Fibroblast of skin of right biceps (primary cell): ENCODE measurements at regions not wholly inside any gene's neighbourhood (a gene's known extent, or its start where the extent isn't known, plus 50 kb on each side); places are given as distances from the start of the nearest gene placed in this dataset.
"Not testable (repeated sequence)": the region's sequence is repeated elsewhere in the genome, so short reads cannot be mapped to it uniquely, and the experiment has no call there.

Source experiments
- DNase-seq: peaks from one replicate; pipeline ENCODE4 v3.0.0-alpha.2; 2013

DNA sequence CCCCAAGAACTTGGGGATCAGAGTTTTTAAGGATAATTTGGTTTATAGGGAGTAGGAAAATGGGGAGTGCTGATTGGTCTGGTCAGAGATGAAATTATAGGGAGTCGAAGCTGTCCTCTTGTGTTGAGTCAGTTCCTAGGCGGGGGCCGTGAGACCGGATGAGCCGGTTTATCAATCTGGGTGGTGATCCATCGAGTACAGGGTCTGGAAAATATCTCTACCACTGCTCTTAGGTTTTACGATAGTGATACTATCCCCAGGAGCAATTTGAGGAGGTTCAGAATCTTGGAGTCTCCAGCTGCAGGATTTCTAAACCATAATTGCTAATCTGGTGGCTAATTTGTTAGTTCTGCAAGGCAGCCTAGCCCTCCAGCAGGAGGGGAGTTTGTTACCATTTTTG is 403.4 kb downstream of the CDH11 start:
- DNase-seq = no peak

GRCh38 chr16:64717871-64718270 is 404.0 kb downstream of the CDH11 start:
- no peak for DNase-seq

- no peak for DNase-seq
Observed at GRCh38 chr16:64715624-64716023, 406.2 kb downstream of the CDH11 start.

DNA sequence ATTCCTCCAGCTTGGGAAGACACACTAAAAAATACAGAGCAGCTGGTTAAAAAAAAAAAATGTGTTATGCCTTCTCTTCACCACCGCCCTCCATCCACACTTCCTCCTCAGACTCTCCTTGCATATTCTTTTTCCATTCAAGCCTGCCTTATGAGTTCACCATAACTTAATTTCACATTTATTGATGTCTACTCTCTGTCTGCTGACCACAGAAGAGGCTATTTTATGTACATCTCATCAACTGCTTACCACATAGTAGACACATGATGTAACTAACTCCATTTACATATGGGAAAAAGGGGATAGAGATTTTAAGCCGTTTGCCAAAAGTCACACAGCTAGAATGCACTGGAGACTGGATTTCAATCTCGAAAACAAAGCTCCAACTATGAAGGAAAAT is 409.8 kb downstream of the CDH11 start:
- peak; percentile 80 for DNase-seq

- DNase-seq = no peak
Observed at GRCh38 chr16:64711596-64711995, 410.3 kb downstream of the CDH11 start.

GRCh38 chr16:64711026-64711425 is 410.8 kb downstream of the CDH11 start:
- peak; percentile 93 for DNase-seq

GRCh38 chr16:64705443-64705842 is 416.4 kb downstream of the CDH11 start:
- DNase-seq = peak; percentile 87

DNA sequence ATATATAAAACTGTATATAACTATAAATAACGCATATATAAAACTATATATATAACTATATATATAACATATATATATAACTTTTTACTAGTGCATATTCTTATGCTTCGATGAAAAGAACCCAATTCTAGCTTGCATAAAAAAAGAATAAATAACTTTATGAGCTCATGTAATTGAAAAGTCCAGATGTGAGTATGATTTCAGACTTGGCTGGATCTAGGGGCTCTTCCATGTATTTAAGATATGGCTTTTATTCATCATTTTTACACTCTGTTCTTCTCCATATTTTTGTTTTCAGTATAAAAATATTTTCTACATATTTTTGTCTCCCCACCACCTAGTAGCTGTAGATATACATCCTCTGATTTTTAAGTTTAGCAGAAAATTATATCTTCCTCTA is 417.5 kb downstream of the CDH11 start:
- no peak for DNase-seq

- DNase-seq = no peak
Observed at GRCh38 chr16:64702415-64702814, 419.4 kb downstream of the CDH11 start.

- no peak for DNase-seq
Observed at GRCh38 chr16:64700628-64701027, 421.2 kb downstream of the CDH11 start.

DNA sequence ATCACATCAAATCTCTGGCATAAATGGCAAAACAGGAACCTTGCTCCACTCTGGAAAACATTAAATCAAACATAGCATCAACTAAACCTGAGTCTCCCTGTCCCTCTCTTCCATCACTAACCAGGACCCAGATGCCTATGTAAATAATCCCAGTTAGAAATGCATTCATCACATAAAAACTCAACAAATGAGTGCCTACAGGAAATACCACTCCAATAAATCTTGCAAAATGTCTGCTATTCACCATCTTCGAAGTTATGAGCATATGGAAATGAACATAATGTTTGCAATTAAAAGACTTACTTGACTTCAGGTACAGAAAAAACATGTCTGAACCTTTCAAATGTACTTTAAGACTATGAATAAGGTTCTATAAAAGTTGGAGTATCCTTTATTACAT is 425.0 kb downstream of the CDH11 start:
- peak; percentile 40 for DNase-seq

- peak; percentile 2 for DNase-seq
Observed at GRCh38 chr16:64695684-64696083, 426.2 kb downstream of the CDH11 start.

DNA sequence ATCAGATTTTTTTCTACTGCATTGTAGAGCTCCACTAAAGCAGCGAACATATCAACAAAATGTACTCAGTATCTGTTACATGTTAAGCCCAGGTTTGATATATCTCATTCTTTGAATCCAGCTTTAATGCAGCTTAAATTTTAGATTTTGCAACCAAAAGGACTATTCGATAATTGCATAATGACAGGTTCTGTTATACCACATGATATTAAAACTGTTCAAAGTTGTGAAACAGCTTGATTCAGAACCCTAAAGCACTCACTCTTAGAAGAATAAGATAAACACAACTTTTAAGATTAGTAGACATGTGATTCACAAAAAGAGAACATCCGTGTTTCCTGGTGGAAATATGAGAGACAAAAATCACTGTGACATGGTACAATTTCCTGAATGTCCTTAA is 427.9 kb downstream of the CDH11 start:
- peak; percentile 18 for DNase-seq

- DNase-seq = peak; percentile 31
Observed at GRCh38 chr16:64687786-64688185, 434.1 kb downstream of the CDH11 start.

- no peak for DNase-seq
Observed at GRCh38 chr16:64687123-64687522, 434.7 kb downstream of the CDH11 start.

DNA sequence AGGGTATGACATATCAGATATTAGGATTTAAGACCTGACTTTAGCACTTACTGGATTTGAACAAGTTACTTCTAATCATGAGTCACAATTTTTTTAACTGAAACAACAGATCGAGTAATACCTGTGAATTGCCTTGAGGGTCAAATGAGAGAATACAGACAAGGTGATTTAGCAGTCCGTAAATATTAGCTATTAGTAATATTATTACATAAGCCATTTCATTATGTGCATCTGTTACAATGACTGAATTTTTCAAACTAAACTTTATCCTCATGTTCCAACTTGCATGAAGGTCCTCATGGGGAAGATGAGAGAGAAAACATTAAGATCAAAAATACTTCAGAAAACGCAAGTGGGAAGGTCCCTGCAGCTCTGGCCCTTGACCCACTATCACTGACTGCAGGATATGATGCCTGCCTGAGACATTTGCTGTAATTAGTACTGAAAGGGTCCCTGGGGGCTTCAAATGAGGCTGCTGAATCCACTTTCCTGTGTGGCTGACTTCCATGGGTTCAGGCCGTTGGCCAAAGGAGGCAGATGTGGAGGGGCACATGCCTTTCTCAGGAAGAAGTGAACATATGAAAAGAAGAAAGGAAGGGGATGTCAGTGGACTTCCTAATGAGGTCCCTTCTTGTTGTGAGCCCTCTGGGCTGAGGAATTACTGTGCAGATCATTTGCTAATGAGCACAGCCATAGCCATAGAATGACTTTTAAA is 441.7 kb downstream of the CDH11 start:
- DNase-seq = no peak

DNA sequence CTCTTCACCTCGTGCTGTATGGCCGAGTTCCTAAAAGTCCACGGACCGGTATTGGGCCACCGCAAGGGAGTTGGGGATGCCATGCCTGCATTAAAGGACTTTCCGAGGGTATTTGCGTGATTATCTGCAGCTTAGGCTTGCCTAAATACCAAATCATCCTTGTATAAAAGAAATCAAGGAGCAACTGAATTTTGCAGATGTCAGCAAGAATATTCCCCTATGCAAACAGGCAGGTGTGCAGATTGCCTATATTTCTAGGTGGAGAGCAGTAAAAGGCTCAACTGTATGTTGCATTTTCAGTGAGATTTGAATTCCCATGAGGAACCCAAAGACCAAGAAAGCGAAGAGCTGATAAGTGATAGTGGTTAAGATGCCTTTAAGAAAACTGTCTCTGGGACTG is 452.3 kb downstream of the CDH11 start:
- no peak for DNase-seq

DNA sequence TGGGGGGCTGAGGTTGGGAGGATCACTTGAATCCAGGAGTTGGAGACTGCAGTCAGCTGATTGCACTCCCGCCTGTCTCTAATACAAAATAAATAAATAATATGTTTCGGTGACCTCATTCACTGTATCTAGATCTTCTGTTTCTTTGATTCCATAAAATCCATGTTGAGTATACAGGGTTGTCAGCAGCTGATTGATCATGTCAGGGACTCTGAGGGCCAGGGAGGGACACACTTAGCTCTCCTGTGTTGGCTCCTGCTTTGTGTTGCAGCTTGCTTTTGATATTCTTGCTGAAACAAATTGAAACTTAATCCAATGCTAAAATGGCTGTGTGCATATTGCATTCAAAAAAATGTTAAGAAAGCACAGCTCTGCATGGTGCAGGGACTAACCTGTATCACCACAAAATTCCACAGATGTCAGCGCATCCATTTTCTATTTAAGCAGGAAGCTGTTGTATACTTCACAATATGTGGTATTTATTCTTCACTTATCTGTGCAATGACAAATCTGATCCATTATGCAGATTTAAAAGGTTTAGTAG is 454.5 kb downstream of the CDH11 start:
- no peak for DNase-seq

GRCh38 chr16:64662312-64662711 is 459.6 kb downstream of the CDH11 start:
- DNase-seq = not testable (repeated sequence)

GRCh38 chr16:64659866-64660265 is 462.0 kb downstream of the CDH11 start:
- peak; percentile 40 for DNase-seq

DNA sequence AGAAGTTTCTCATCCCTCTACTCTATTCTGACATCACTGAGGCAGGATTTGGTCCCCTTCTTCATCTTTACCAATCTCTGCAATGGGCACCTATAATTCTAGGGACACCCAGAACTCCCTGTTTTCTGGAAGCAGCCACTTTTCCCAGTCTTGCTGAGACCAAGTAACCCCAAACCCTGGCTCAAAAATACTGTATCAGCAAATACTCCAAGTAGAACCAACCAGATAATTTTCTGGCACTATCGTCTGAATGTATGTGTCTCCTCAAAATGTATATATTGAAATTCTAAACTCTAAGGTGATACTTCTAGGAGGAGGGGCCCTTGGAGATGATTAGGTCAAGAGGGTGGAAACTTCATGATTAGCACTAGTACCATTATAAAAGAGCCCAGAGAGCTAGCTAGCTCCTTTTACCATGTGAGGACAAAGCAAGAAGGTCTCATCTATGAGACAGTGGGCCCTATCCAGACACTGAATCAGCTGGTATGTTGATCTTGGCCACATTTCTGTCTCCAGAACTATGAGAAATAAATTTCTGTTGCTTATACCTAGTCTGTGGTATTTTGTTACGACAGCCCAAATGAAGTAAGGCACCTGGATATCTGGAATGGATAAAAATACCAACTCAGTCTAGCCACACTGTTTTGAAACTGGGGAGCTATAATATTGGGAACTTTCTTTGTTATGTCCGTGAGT is 464.4 kb downstream of the CDH11 start:
- DNase-seq = peak; percentile 82

DNA sequence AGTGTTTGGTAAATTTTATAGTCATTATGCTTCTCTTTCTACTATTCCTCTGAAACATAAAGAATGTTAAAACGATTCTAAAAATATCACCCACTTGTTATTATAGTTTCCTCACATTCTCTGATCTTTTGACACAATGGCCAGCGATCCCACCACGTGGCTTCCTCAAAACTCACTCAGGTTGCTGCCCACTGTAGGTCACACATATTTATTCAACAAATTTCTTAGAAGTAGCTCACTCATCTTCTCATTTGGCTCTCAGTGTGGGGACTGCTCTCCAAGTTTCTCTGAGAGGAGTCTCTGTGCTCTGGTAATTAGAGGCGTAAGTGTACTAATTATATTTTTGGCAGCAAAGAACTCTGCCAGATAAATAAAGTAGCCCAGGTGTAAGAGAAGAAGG is 465.4 kb downstream of the CDH11 start:
- no peak for DNase-seq

GRCh38 chr16:64654178-64654577 is 467.7 kb downstream of the CDH11 start:
- peak; percentile 90 for DNase-seq

- DNase-seq = no peak
Observed at GRCh38 chr16:64648282-64648681, 473.6 kb downstream of the CDH11 start.
